GM12878 (cell line): ENCODE measurements at regions not wholly inside any gene's neighbourhood (a gene's known extent, or its start where the extent isn't known, plus 50 kb on each side); places are given as distances from the start of the nearest gene placed in this dataset.

Experiments used
- ATAC-seq: fragments of 200-7000 bp; cut with Tn5 transposase; 3 replicates; pipeline ENCODE4 v1.9.1; 2020; ENCODE audit warnings: mild to moderate bottlenecking, moderate library complexity
- BruUV-seq: library from RNA; stranded (reverse); fragments of 400-500 nt; replicated peaks from 2 replicates; lab custom pipeline; 2021; lab: Mats Ljungman, UMichigan
- CTCF ChIA-PET: fragments of 300-600 bp; sonication (Branson Sonifier 250); formaldehyde crosslinking; extraction: SDS; loops from one replicate; lab custom pipeline; 2021; ENCODE audit warnings: inconsistent platforms; lab: Yijun Ruan, JAX
- POLR2A ChIA-PET: fragments of 350-600 bp; formaldehyde crosslinking; extraction: SDS; loops from one replicate; lab custom pipeline; 2021; ENCODE audit warnings: inconsistent platforms; lab: Charles Lee
- RAD21 ChIA-PET: fragments of 300-600 bp; sonication (Branson Sonifier 250); formaldehyde crosslinking; loops from one replicate; lab custom pipeline; 2023; ENCODE audit warnings: antibody characterized with exemption; ENCODE audit not compliant: unreplicated experiment; lab: Charles Lee
- SMC1A ChIA-PET: fragments of 300-600 bp; sonication (Branson Sonifier 250); formaldehyde crosslinking; loops from one replicate; lab custom pipeline; 2023; ENCODE audit not compliant: unreplicated experiment, uncharacterized antibody; lab: Charles Lee
- DNase-seq: peaks from one replicate; pipeline ENCODE4 v3.0.0-alpha.2; 2011; ENCODE audit warnings: low read depth, low spot score
- FAIRE-seq: peaks from 3 replicates; lab custom pipeline; 2011; peaks lifted over from hg19 to GRCh38; lab: Jason Lieb, UNC
- H2AFZ ChIP-seq: 2 replicates; pipeline ENCODE4 v1.6.0; 2011; ENCODE audit warnings: low read depth, low read length, control low read depth; ENCODE audit not compliant: control insufficient read depth
- H3K27ac ChIP-seq: 2 replicates; pipeline ENCODE4 v1.5.1; 2011; ENCODE audit warnings: control low read depth; ENCODE audit not compliant: control insufficient read depth, insufficient read depth
- H3K27me3 ChIP-seq, 2 experiments: replicated peaks in 1 of 2; 2 replicates each; pipeline versions ENCODE4 v1.6.0 to v1.6.1; 2011; ENCODE audit warnings: low read length in 1 of 2; ENCODE audit not compliant: control insufficient read depth in 2 of 2, insufficient read depth in 2 of 2
- H3K36me3 ChIP-seq, 2 experiments: 2 replicates each; pipeline ENCODE4 v1.5.1; 2011; ENCODE audit warnings: low read length in 1 of 2; ENCODE audit not compliant: control insufficient read depth in 2 of 2, insufficient read depth in 2 of 2
- H3K4me1 ChIP-seq: 2 replicates; pipeline ENCODE4 v1.6.1; 2011; ENCODE audit warnings: mild to moderate bottlenecking, low read length, moderate library complexity, mixed read lengths; ENCODE audit not compliant: control insufficient read depth, insufficient read depth
- H3K4me2 ChIP-seq: 2 replicates; pipeline ENCODE4 v1.6.0; 2011; ENCODE audit warnings: control low read depth; ENCODE audit not compliant: control insufficient read depth, insufficient read depth
- H3K4me3 ChIP-seq: fragments of 200-600 bp; sonication (generic); 2 replicates; pipeline ENCODE4 v1.5.1; 2016
- H3K79me2 ChIP-seq: 2 replicates; pipeline ENCODE4 v1.6.0; 2011; ENCODE audit warnings: low read length; ENCODE audit not compliant: control insufficient read depth, insufficient read depth
- H3K9ac ChIP-seq: 2 replicates; pipeline ENCODE4 v1.8.0; 2011; ENCODE audit warnings: low read length, control low read depth, mixed read lengths; ENCODE audit not compliant: control insufficient read depth, insufficient read depth
- H3K9me3 ChIP-seq: replicated peaks from 3 replicates; pipeline ENCODE4 v1.5.1; 2011; ENCODE audit warnings: mild to moderate bottlenecking, low read length; ENCODE audit not compliant: control insufficient read depth, insufficient read depth
- H4K20me1 ChIP-seq: 2 replicates; pipeline ENCODE4 v1.6.0; 2011; ENCODE audit not compliant: control insufficient read depth, insufficient read depth
- E4F1 ChIP-seq: fragments of 450-650 bp; IDR thresholded peaks from 2 replicates; pipeline ENCODE4 v1.6.1; 2018; ENCODE audit warnings: borderline replicate concordance, mild to moderate bottlenecking; ENCODE audit not compliant: partially characterized antibody
- EP300 ChIP-seq, 2 experiments: fragments of 150-350 bp in 1 of 2; IDR thresholded peaks; 2 replicates each; pipeline ENCODE4 v1.6.1; 2011 to 2012; ENCODE audit warnings: low read depth in 2 of 2, low read length in 2 of 2, borderline replicate concordance in 1 of 2, improper control_type of control experiment in 1 of 2, inconsistent platforms in 1 of 2; ENCODE audit not compliant: control insufficient read depth in 1 of 2
- IRF3 ChIP-seq: fragments of 450-650 bp; IDR thresholded peaks from 2 replicates; pipeline ENCODE4 v1.6.1; 2014; ENCODE audit warnings: mild to moderate bottlenecking
- PKNOX1 ChIP-seq: fragments of 450-650 bp; IDR thresholded peaks from 2 replicates; pipeline ENCODE4 v1.6.1; 2016; ENCODE audit warnings: mild to moderate bottlenecking
- RB1 ChIP-seq: fragments of 450-650 bp; formaldehyde crosslinking; IDR thresholded peaks from 2 replicates; pipeline ENCODE4 v1.6.1; 2017; ENCODE audit warnings: mild to moderate bottlenecking, borderline replicate concordance
- RELA ChIP-seq: fragments of 450-650 bp; IDR thresholded peaks from 2 replicates; pipeline ENCODE4 v1.8.0; 2014; ENCODE audit warnings: borderline replicate concordance; ENCODE audit not compliant: partially characterized antibody
- SIN3A ChIP-seq: IDR thresholded peaks from 2 replicates; pipeline ENCODE4 v1.6.1; 2012; ENCODE audit warnings: low read depth, low read length, improper control_type of control experiment
- USF2 ChIP-seq: IDR thresholded peaks from 2 replicates; pipeline ENCODE4 v1.6.1; 2011; ENCODE audit warnings: low read depth, low read length, improper control_type of control experiment, borderline replicate concordance
- ZNF217 ChIP-seq: fragments of 450-650 bp; IDR thresholded peaks from 2 replicates; pipeline ENCODE4 v1.6.1; 2017; ENCODE audit warnings: antibody characterized with exemption, mild to moderate bottlenecking
- ZNF622 ChIP-seq: fragments of 450-650 bp; IDR thresholded peaks from 2 replicates; pipeline ENCODE4 v1.6.1; 2017; ENCODE audit warnings: mild to moderate bottlenecking, inconsistent platforms
- WGBS: methylation state at CpG from one replicate; pipeline ENCODE4 v1.1.6; 2016; ENCODE audit warnings: low lambda C conversion rate; ENCODE audit not compliant: insufficient replicate concordance, insufficient coverage; ENCODE audit errors: missing lambda C conversion rate; 5-methylcytosine and 5-hydroxymethylcytosine counted together
- in situ Hi-C: fragments of 300-500 bp; cut with MboI; formaldehyde crosslinking; loops from 9 replicates; pipeline ENCODE4 v1.14.3; 2018; ENCODE audit warnings: mixed read lengths
- intact Hi-C: fragments of 100-400 bp; cut with micrococcal nuclease; formaldehyde crosslinking; loops from one replicate; pipeline ENCODE4 v1.14.2; 2022; ENCODE audit not compliant: unreplicated experiment

- TF ChIP-seq ZNF622 (no peak), RELA (no peak), SIN3A (no peak)
Observed at GRCh38 chr13:39257642-39258041, 219.4 kb downstream of the NHLRC3 start (continued).

GRCh38 chr13:39259371-39260140 lies 221.3 kb downstream of the NHLRC3 start:
- CTCF ChIA-PET: interaction anchor here (0.6 to 8.6 kb wide), 12 partner anchors 9 to 357 kb away, joined by 3 to 119 read pairs (median 4); no protein-coding TSS in a partner anchor
- Histone ChIP-seq H3K27ac (no peak overlapping the region), H3K9ac (no peak overlapping the region), H3K9me3 (no peaks in the 10 kb centered on the region), H3K4me2 (no peak overlapping the region; the same call in 1 of the 2 replicates), H3K27me3 (no peaks in the 10 kb centered on the region), H3K4me1 (no peaks in the 10 kb centered on the region), H2AFZ (no peak overlapping the region), H3K36me3 (no peaks in the 10 kb centered on the region), H3K4me3 (no peak overlapping the region), H3K79me2 (no peaks in the 10 kb centered on the region), H4K20me1 (no peaks in the 10 kb centered on the region)
- RAD21 ChIA-PET: interaction anchor here (0.5 to 8.2 kb wide), 16 partner anchors 8 to 402 kb away, joined by 3 to 58 read pairs (median 5); no protein-coding TSS in a partner anchor
- SMC1A ChIA-PET: interaction anchor here (0.8 to 8.4 kb wide), 22 partner anchors 8 to 357 kb away, joined by 3 to 90 read pairs (median 4); no protein-coding TSS in a partner anchor
- DNase-seq: peak; percentile 12
- peak; percentile 84 for ATAC-seq
- BruUV-seq: no TSS peak
- POLR2A ChIA-PET: interaction anchor here (0.5 to 0.8 kb wide), 3 partner anchors 42 to 212 kb away, joined by 3 to 5 read pairs (median 3); no protein-coding TSS in a partner anchor
- no peak for FAIRE-seq
- WGBS: 21% methylated on average over 2 of the region's 2 CpGs
- intact Hi-C loops (loop anchor here (5.0 kb wide), 1 partner anchor 48 kb away; no protein-coding TSS in a partner anchor), in situ Hi-C loops (loop anchor here (5.0 kb wide), 2 partner anchors 217 to 348 kb away; no protein-coding TSS in a partner anchor)
- TF ChIP-seq RB1: no peak
- TF ChIP-seq RELA: peak; percentile 91
- TF ChIP-seq IRF3: no peak
- TF ChIP-seq E4F1: no peak
- peak; percentile 60; the same call in 1 of the 2 replicates for TF ChIP-seq PKNOX1
- no peak for TF ChIP-seq USF2
- no peak for TF ChIP-seq ZNF217
- peak; percentile 35 to 65; a peak in 1 of 4 replicates for TF ChIP-seq EP300 (IDR thresholded peaks at IDR 0.05; ENCODE audit: borderline replicate concordance in 1 of 2, control insufficient read depth in 1 of 2, low read depth in 2 of 2, low read length in 2 of 2)
